Stimulated activated CD4-positive, alpha-beta T cell treated with anti-CD3 and anti-CD28 coated beads, Interleukin-15, amount 100 ng/mL, for 1 hour (primary cell): ENCODE measurements at regions not wholly inside any gene's neighbourhood (a gene's known extent, or its start where the extent isn't known, plus 50 kb on each side); places are given as distances from the start of the nearest gene placed in this dataset.
"Not testable (repeated sequence)": the region's sequence is repeated elsewhere in the genome, so short reads cannot be mapped to it uniquely, and the experiment has no call there.

Experiments used
- DNase-seq, 2 donors: peaks; one replicate each; pipeline ENCODE4 v3.0.0-alpha.2; 2020; ENCODE audit warnings: low read depth in 1 of 2, low spot score in 1 of 2

DNA sequence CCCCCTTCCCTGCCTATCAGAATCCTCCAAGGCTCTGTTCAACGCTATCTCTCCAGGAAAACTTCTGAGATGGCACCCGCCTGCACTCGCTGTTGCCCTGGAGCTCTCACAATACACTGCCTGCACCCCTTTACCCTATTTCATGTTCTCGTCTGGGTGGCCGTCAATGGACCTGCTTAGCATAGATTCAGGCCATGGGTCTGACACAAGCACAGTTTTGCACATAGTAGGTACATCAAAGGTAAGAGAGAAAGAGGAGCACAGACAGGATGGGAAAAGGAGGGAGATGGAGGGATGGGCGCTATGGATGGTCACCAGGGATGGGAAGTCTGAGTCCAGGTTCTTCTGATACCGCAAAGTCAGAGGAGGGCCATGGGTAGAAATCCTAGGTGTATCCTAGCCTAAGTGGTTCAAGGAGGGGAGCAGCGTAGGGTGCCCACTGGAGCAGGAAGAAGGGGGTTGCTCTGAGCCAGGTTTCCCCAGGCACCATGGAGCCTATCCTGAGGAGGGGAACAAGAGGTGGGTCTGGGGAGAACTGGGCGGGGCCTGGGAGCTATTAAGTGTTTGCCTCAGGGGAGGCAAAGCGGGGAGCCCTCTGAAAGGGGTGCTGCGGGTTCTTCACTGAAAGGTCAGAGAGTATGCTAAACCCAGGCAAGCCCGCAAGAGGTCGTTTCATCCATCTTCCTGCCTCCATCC, 89.3 kb downstream of the MRPL14 start:
- no peak for DNase-seq

DNA sequence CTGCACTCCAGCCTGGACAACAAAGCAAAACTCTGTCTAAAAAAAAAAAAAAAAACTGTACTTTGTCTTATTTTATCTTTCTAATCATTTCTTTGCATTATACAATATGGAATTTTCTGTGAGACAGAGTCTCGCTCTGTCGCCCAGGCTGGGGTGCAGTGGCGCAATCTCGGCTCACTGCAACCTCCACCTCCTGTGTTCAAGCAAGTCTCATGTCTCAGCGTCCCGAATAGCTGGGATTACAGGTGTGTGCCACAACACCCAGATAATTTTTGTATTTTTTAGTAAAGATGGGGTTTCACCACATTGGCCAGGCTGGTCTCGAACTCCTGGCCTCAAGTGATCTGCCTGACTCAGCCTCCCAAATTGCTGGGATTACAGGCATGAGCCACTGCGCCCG, 90.0 kb downstream of the MRPL14 start:
- not testable (repeated sequence) for DNase-seq

DNA sequence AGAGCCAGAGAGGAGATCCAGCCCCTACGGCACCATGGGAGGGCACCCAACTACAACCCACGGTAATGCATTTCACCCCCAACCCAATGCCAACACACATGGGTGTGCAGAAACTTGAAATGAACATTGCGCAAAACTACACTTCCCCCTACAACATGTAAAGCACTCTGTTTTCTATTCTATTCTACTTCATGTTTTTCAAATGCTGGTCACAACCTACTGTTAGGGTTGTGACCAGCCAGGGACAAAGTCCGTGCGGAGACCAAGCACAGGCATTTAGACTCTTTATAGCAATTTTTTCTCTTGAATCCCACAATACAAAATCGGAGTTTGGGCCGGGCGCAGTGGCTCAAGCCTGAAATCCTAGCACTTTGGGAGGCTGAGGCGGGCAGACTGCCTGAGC, 90.6 kb downstream of the MRPL14 start:
- DNase-seq = no peak

DNA sequence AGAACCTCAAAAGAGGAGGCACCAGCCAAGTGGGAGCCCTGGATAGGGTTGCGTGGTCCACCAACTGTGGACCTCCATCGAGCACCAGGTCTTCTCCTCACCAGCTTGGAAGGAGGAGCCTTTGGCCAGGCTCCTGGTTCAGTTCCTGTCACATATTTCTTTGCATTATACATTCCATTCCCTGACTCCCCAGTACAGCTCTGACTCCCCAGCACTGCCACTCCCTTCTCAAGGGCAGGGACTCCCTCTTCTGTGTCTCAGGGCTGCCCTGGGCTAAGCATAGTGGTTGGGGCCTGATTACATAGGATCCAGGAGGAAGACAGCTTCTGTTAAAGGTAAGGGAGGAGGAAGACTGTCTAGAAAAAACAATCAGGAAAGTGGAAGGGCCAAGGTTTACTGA, 91.1 kb downstream of the MRPL14 start:
- DNase-seq = no peak

DNA sequence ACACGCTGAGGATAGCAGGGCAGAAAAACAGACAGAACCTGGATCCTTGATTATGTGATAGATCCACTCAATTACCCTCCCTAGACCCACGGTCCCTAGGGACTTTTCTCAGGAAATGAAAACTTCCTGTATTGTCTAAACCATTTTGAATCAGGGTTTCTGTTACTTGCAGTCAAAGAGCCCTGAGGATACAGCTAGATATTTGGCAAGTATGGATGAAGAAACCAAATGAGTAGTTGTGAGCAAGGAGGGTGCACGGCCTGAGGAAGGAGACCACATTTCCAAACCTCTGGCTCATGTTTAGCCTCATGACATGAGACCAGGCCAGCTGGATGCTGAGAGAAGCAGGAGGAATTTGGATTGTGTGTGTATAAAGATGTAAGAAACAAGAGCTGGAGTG, 91.6 kb downstream of the MRPL14 start:
- no peak for DNase-seq

DNA sequence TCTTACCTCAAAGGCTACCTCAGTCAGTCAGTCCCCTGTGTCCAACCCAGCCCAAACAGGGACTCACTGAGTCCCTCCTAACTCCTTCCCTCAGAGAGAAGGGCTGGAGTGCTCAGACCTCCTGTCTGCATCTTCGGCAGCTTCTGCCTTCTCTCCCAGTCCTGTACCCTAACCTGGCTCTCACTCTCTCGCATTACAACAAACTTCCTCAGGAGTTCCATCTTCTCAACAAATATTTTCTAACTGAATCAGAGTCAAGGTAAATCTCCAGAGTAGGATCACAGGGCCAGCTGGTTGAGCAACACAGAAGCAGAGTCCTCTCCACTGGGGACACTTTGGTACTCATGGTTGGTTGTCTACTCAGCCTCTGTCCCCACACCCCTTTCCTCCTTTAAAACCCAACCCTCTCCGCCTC, 92.3 kb downstream of the MRPL14 start:
- no peak for DNase-seq

DNA sequence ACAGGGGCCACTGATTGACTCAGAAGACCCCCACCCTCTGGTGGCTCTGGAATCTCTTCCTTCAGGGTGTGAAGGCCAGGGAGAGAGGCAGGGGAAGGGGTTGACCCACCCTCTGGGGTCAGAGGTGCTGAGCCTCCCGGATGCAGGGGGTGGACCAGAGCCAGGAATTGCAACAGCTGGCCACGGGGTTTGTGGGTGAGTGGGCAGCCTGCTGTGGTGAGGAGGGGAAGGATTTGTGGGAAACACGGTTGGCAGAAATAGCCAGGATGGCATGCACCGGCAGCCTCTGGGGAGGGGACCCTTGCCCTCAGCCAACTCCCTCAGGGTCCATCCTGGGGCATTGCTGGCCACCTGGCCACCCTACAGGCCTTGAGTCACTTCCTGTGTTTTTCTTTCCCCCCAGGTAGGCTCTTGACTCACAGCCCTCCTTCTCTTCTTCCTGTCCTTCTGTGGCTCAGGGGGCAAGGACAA, 92.8 kb downstream of the MRPL14 start:
- no peak for DNase-seq

DNA sequence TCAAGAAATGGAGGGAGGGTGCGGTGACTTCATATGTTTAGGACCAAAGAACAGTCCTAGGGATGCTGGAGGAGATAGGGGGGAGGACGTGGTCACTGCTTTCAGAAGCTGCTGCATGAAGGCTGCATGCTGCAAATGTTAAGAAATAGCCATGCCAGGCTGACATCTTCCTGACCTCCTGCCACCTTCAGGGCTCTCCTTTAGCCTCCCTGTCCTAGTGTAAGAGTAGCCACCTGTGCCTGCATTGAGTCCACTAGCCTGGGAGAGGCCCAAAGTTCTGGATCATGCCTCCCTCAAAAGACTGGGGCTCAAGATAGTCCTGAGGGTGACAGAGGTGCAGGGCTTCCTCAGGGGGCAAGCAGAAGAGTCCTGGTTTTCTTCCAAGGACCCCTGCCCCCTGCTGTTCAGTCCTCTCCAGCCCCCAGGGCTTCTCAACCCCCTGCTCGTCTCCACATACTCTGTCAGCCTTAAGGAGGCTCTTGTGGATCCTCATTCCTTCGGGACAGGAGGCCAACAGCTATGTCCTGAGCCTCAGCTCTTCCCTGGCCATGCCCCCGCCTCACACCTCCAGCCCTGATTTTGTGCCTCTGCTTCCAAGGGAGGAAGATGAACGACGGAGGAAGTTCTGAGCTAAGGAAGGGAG, 96.3 kb downstream of the MRPL14 start:
- DNase-seq = no peak

DNA sequence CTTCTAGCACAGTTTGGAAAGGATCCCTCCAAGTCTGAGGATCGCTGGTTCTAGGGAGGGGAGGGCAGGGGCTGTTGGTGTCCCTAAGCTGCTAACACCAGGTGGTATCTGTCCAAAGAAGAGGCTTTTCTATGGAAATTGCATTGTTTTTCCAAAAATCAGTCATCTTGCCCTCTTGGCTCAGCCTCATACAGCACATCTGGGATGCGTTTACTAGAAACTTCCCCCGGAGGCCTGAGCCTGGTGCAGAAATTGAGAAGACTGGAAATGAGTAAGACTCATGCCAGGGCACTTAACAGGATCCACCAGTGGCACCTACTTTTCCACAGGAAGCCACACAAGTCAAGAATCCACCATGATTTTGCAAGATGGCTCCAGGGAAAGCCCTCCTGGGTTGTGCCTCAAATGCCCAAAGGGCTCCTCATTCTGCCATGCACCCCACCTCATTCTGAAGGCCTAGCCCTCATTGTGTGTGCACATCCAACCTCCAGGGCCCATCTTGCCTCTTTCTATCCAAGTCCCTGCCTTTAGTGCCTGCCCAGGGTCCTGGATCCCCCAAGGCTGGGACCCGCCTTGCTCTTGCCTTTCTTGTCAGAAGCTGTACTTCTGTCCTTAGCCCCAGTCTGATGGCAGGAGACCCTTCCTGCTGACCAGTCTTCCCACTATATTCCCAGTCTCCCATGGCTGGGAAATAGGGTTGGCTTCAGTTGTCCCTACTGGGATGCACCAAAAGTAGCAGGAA, 97.6 kb downstream of the MRPL14 start:
- DNase-seq = no peak

DNA sequence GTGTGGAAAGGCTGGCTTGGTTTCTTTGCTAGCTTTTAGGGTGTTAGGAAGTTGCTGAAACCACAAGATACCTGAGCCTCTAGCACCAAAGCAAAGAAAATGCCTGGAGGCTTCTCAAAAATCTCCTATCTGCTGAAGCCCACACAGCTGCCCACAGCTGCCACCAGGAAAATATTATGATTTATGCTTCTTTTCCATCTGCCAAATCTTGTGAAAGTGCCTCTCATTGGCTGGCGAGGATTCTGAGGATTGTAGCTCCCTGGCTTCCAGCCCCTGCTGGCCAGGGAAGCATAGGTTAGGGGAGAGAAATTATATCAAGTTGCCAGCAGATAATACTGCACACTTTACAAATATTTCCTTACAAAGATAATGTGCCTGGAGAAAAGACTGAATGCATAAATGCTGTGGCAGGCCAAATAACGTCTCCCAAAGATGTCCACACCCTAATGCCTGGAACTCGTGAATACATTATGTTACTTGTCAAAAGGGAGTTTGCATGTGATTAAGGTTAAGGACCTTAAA, 98.4 kb downstream of the MRPL14 start:
- DNase-seq = no peak

DNA sequence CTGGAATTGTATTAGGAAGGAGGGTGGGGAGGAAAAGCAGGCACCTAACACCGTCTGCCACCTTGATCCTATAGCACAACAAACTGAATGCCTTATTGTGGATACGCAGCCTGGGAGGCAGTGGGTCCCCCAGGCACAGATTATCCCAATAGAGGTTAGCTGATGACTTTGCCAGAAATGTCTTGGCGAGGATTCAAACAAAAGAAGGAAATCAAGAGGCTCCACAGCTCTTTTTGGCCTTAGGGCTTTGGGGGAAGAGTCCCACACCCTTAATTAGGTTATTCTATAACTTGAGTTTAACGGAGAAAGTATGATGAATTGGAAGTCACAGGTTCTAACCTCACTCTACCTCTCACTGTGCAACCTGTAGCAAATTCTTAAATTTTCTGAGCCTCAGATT, 102.0 kb downstream of the MRPL14 start:
- DNase-seq = no peak

DNA sequence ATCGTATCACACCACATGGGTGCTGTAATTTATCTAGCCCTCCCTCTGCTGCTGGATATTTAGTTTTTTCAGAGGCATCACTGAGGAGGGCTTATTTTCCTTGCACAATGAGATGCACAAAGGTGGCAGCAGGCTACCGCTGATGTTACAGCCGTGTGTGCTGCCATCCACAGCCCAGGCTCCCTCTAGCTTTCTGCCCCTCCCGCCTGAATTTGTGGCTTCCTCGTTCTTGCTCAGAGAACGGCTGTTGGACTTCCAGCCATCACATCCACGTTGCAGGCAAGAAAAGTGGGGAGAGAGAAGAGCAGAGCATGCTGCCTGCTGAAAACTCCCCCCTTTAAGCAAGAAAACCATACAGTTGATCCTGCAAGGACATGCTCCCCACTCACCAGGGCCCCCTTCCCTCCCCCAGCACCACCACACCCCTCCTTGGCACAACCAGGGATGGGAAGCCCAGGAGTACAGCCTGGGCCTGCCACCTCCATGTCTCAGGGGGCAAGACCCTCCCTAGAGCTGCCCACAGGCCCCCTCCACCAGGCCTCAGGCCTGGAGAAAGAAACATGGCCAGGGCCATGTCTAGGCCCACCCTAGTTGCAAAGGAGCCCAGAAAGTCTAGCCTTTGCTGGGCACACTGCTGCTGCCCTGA, 102.6 kb downstream of the MRPL14 start:
- DNase-seq = no peak

DNA sequence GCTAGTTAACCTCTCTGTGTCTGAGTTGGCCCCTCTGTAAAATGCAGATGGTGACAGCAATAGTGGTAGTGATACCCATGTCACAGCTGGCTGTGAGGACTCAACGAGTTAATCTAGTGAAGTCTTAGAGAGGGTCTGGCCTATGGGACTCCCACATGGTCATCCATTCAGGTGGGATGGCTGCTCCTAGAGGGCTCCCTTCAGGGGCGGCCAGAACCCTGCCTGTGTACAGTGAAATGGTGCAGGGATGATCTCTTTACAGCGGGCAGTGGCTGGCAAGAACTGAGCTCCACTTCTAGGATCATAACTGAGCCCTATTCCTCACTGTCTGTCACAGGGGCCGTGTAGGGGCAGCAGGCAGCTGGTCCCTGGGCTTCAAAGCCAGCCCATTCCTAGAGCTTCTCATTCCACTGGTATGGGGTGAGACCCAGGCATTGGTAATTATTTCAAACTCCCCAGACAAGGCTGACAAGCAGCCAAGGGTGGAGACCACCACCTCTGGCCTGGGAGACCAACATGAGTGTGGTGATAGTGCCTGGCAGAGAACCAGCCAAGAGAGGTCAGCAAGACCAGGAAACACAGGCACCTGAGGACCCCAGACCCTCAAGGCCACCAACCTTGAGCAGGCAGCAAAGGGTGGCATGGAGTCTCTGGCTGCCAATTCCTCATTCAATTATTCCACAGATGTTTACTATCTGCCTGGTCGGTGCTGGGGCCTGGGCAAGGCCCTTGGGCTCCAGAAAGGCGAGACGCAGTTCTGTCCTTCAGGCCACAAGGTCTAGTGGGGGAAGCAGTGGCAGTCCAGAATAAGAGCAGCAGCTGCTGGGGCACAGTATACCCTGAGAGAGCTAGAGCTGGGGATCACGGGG, 103.4 kb downstream of the MRPL14 start:
- no peak for DNase-seq

DNA sequence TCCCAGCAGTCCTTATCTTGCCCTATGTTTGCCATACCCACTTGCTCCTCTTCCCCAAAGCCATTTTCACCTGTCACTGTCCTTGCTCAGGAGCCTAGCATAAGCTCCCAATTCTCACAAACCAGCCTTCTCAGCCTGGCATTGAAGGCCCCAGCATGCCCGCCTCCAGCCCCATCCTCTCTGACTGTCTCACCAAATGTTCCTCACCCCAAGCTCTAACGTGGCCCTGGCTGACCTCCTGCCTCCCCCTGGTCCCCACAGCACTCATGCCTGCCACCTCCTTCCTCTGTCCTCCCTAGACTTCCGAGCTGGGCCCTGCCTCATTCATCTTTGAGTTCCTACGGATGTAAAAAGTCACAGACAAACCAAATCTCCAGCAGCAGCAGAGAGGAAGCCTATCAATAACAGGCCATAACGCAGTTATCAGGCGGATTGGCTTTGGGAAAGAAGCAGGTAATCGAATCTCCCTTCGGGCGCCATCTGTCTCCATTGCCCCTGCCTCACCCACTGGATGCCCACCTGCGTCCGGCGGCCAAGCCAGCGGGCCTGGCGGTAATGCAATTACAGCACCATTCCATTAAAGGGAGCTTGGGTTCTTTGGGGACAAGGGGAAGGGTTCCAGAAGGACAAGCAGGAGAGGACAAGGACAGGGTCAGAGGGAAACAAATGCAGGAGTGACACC, 104.4 kb downstream of the MRPL14 start:
- DNase-seq = no peak

DNA sequence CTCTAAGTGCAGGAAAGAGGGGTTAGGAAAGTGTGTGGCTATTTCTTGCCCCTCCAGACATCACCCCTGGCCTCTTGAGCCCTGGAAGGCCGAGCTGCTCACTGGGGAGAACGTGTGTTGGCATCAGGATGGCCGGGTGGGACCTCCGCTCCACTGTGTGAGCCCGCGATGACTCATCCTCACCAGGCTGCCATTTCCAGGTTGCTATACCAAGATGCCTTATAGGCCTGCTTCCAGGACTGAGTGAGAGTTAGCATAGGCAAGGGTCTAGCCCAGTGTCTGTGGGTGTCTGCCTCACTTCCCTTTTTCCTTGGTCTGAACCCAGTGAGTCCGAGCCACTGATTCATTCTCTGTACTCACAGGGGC, 105.0 kb downstream of the MRPL14 start:
- no peak for DNase-seq

DNA sequence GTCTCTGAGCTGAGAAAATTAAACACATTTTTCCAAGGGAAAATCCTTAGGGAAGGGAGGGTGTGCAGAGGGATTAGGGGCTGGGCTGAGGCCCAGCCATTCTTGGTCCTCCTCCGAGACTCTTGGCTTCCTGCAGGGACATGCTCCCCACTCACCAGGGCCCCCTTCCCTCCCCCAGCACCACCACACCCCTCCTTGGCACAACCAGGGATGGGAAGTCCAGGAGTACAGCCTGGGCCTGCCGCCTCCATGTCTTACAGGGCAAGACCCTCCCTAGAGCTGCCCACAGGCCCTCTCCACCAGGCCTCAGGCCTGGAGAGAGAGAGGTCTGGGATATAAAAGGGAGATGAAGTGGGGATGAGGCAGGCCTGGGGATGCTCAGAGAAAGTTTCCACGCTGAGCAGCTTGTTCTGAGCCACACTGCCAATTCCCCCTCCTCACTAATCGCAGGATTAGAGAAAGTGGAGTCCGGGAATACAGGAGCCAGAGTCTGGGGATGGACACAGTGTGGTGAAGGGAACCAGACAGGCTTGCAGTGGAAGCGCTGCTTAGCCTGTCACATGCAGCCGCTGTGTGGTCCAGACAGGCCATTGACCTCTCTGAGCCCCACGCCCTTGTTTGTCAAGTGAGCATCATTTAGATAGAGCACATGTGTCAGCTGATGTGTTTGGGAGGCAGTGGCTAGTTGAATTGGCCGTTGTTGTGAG, 105.5 kb downstream of the MRPL14 start:
- no peak for DNase-seq

DNA sequence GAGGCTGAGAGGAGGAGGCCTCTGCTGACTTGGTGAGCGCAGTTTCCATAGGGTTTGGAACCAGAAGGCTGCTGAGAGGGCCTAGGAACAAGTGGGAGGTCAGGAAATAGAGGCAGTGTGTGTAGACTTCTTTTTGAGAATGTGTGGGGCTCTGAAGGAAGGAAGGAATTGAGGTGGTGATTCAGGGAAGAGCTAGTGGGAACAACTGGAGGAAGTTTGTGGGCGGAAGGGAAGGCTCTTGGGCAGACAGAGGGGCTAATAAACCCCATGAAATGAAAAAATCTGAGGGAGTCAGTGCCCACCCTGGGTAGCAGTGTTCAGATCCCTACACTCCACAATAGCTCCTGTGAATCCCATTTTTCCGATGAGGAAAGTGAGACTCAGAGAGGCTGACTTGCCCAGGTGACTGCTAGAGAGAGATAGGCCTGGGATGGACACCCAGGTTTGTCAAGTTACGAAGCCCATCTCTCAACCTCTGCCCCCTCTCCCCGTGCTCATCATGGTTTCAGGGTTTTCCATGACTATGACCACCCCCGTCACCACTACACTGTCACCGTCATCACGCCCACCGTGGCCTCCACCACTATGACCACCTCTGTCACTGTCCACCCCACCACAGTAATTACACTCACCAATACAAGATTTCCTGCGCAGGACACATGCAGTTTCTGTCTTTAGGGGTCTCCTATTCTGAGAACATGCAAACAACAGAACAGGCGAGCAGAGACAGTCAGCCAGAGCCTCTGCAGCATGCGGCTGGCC, 106.4 kb downstream of the MRPL14 start:
- DNase-seq = no peak

DNA sequence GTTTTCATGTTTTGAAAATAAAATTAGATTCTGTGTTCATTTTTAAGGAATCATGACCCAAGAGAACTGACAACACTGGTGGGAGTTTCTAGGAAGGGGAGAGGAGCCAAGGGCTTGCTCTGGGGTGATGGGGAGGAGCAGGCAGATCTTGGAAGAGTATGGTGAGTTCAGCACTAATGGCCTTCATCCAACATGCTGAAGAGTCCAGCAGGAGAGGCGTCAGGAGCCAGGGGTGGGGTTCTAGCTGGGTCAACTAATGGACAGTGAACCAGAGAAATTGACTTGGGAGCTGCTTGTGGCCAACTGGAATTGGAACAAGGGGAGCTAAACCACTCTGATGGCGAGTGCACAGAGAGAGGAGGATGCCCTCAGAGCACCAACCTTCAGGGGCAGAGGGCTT, 107.1 kb downstream of the MRPL14 start:
- DNase-seq = no peak

DNA sequence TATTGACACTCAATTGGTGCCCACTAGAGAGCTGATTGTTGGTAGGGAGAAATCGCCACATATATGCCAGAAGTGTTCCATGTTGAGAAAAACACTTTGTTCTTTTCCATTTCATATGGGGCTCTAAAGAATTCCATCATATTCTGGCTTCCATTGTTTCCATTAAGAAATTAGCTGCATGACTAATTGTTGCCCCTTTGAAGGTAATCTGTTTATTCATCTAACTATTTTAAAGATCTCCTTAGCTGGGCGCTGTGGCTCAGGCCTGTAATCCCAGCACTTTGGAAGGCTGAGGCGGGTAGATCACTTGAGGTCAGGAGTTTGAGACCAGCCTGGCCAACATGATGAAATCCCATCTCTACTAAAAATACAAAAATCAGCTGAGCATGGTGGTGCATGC, 109.9 kb downstream of the MRPL14 start:
- not testable (repeated sequence) for DNase-seq
